Sigmoid colon (tissue), 4 donors: ENCODE measurements at regions not wholly inside any gene's neighbourhood (a gene's known extent, or its start where the extent isn't known, plus 50 kb on each side); places are given as distances from the start of the nearest gene placed in this dataset.

Experiments
- EP300 ChIP-seq, 4 donors: sonication (generic); formaldehyde crosslinking; IDR thresholded peaks; one replicate each; pipeline ENCODE4 v1.6.1; 2017; ENCODE audit warnings: antibody characterized with exemption in 4 of 4
- POLR2A ChIP-seq, 2 donors: fragments of 450-650 bp; IDR thresholded peaks; one replicate each; pipeline ENCODE4 v1.6.1; 2016; ENCODE audit warnings: antibody characterized with exemption in 2 of 2, mild to moderate bottlenecking in 2 of 2, moderate library complexity in 2 of 2
- TF ChIP-seq, protein P1 (sequence below), 4 experiments: fragments of 450-650 bp in 3 of 4; fragments of 200-600 bp in 1 of 4; IDR thresholded peaks; one replicate each; pipeline ENCODE4 v1.5.1; 2016 to 2019; ENCODE audit warnings: antibody characterized with exemption in 4 of 4, mild to moderate bottlenecking in 3 of 4, moderate library complexity in 2 of 4

DNA sequence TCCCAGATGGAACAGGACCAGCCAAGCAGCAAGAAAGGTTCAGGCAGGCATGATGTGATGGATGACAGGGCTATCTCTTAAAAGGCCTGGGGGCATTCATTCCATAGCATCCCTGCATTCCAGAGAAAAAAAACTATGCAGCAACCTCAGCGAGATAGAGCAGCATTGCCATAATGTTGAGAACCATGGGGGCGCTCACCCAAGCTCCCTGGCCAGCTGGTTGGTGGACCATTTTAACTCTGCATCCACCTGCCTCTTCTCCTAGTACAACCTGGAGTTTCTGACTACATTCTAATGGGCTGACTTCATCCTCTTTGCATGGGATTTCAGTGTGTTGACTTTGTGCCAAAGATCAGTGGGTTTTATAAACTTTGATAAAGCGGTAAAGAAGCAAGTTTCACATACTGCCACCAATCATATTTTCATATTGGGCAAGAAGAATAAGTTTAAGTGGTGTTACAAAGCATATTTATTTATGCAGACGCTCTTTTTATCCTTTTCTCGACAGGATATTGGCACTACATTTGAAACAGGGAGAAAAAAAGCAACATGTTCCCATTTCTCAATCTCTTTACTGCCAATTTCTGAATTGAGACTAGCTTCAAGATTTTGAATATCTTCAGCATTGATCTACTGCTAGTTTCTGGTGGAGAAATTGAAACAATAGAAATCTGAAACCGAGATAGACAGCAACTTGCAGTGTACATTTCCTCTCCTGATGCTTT, 378.3 kb upstream of the WWC1 start:
- TF ChIP-seq, protein P1, sequence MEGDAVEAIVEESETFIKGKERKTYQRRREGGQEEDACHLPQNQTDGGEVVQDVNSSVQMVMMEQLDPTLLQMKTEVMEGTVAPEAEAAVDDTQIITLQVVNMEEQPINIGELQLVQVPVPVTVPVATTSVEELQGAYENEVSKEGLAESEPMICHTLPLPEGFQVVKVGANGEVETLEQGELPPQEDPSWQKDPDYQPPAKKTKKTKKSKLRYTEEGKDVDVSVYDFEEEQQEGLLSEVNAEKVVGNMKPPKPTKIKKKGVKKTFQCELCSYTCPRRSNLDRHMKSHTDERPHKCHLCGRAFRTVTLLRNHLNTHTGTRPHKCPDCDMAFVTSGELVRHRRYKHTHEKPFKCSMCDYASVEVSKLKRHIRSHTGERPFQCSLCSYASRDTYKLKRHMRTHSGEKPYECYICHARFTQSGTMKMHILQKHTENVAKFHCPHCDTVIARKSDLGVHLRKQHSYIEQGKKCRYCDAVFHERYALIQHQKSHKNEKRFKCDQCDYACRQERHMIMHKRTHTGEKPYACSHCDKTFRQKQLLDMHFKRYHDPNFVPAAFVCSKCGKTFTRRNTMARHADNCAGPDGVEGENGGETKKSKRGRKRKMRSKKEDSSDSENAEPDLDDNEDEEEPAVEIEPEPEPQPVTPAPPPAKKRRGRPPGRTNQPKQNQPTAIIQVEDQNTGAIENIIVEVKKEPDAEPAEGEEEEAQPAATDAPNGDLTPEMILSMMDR (IDR thresholded peaks at IDR 0.05), result no peak
- no peak for TF ChIP-seq POLR2A (IDR thresholded peaks at IDR 0.05)
- no peak for TF ChIP-seq EP300 (IDR thresholded peaks at IDR 0.05)
